Heart right ventricle (tissue), 16 donors: ENCODE measurements at regions not wholly inside any gene's neighbourhood (a gene's known extent, or its start where the extent isn't known, plus 50 kb on each side); places are given as distances from the start of the nearest gene placed in this dataset.

Experiments
- ATAC-seq, 8 donors: fragments of 200-7000 bp; cut with Tn5 transposase; one replicate each; pipeline ENCODE4 v1.9.1; 2020; ENCODE audit warnings: mild to moderate bottlenecking in 8 of 8, moderate library complexity in 8 of 8, moderate number of reproducible peaks in 1 of 8
- DNase-seq, 2 donors: peaks; one replicate each; pipeline ENCODE4 v3.0.0-alpha.2; 2020
- H3K27ac ChIP-seq, 10 donors: fragments of 200-600 bp; sonication (generic) in 2 of 10; one replicate each; pipeline versions ENCODE4 v1.5.0 to v1.8.0; 2020 to 2022; ENCODE audit warnings: mild to moderate bottlenecking in 3 of 10
- H3K27me3 ChIP-seq, 7 donors: fragments of 200-600 bp; one replicate each; pipeline ENCODE4 v1.8.0; 2021 to 2022; ENCODE audit warnings: mild to moderate bottlenecking in 2 of 7
- H3K36me3 ChIP-seq, 9 donors: fragments of 200-600 bp; sonication (generic) in 1 of 9; one replicate each; pipeline versions ENCODE4 v1.5.0 to v1.8.0; 2020 to 2022; ENCODE audit warnings: mild to moderate bottlenecking in 2 of 9
- H3K4me1 ChIP-seq, 9 donors: fragments of 200-600 bp; sonication (generic) in 1 of 9; one replicate each; pipeline versions ENCODE4 v1.5.0 to v1.8.0; 2020 to 2022; ENCODE audit warnings: mild to moderate bottlenecking in 4 of 9
- H3K4me3 ChIP-seq, 10 donors: fragments of 200-600 bp; sonication (generic) in 2 of 10; one replicate each; pipeline versions ENCODE4 v1.5.0 to v1.8.0; 2020 to 2022; ENCODE audit warnings: mild to moderate bottlenecking in 7 of 10, moderate library complexity in 2 of 10
- H3K9me3 ChIP-seq, 11 donors: fragments of 200-600 bp in 10 of 11; sonication (generic) in 2 of 11; one replicate each; pipeline versions ENCODE4 v1.5.0 to v1.8.0; 2013 to 2022; ENCODE audit warnings: mild to moderate bottlenecking in 2 of 11, control low read depth in 1 of 11, moderate library complexity in 1 of 11
- WGBS, 2 donors: extraction: QIAGEN DNeasy Blood & Tissue Kit; methylation state at CpG; one replicate each; pipeline ENCODE4 v1.1.7; 2013; ENCODE audit warnings: inconsistent platforms in 1 of 2; 5-methylcytosine and 5-hydroxymethylcytosine counted together
- intact Hi-C, 10 donors: fragments of 100-400 bp; cut with DNase I; formaldehyde crosslinking; loops; one replicate each; pipeline versions ENCODE4 v1.11.1 to v1.14.2; 2022
- TF ChIP-seq, protein P1 (sequence below), 9 donors: fragments of 200-600 bp; sonication (generic) in 2 of 9; IDR thresholded peaks; one replicate each; pipeline versions ENCODE4 v1.5.0 to v1.8.0; 2021 to 2022; ENCODE audit warnings: antibody characterized with exemption in 9 of 9, mild to moderate bottlenecking in 5 of 9, moderate library complexity in 1 of 9
- donor health status: Arrhythmogenic right ventricular cardiomyopathy.
- donor health status: ischemic (EF 13 %, LVEDD 7.1; RV severe dilation, severe dysfunction).
- donor health status: healthy with polysubstance abuse.
- donor health status: DM: no; HTN: yes; CAD: no.
- donor health status: DM: no; HTN: no; CAD: no.
- donor health status: ischemic (EF 25% LVEDD 6.9; RV normal size, moderate dysfunction).
- donor health status: ischemic (EF 25% LVEDD 5.7; RV mildly dilated, moderate dysfunction).
- donor health status: healthy.
- donor health status: DM: yes; HTN: yes; CAD: no.
- donor health status: Ischemic cardiomyopathy.
- donor health status: ischemic (EF 35%, LVEDD 5.7; RV mildly dilated, moderate dysfunction).
- donor health status: nonischemic (EF 11% LVEDD 7.7; RV severe dilation, severe dysfunction).
- donor health status: DM: yes; HTN: yes; CAD: no.
- donor health status: PGD.
- donor health status: ischemic (EF 29% LVEDD 5.4; RV normal size, mild dysfunction).
- donor health status: nonischemic (EF 23%, LVEDD 6.1; RV moderate dilation, normal function).

DNA sequence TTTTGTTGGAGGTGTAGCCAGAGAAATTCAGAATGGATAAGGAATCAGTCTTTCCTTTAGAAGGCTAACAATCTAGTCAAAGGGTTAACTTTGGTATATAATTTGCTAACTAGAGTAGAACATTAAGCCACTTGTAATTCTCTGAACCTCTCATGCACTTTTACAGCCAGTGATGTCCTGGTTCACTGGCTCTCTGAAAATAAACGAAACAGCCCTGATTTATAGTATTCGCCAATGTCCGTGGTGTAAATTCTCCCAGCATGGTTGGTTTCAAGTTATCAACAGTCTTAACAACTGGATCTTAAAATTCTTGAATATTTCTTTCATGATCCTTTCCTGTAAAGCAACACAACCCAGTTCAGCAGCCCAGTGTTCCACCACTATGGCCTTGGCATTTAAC, 500.4 kb upstream of the CDIN1 start:
- Histone ChIP-seq H3K4me3 (no peak overlapping the region), H3K9me3 (peaks cover 0 to 41% (median 10%) of the 10 kb centered on the region in 11 donors), H3K27ac (no peak overlapping the region), H3K27me3 (no peaks in the 10 kb centered on the region), H3K4me1 (no peaks in the 10 kb centered on the region), H3K36me3 (no peaks in the 10 kb centered on the region)
- intact Hi-C loops = no loop called here
- TF ChIP-seq, protein P1, sequence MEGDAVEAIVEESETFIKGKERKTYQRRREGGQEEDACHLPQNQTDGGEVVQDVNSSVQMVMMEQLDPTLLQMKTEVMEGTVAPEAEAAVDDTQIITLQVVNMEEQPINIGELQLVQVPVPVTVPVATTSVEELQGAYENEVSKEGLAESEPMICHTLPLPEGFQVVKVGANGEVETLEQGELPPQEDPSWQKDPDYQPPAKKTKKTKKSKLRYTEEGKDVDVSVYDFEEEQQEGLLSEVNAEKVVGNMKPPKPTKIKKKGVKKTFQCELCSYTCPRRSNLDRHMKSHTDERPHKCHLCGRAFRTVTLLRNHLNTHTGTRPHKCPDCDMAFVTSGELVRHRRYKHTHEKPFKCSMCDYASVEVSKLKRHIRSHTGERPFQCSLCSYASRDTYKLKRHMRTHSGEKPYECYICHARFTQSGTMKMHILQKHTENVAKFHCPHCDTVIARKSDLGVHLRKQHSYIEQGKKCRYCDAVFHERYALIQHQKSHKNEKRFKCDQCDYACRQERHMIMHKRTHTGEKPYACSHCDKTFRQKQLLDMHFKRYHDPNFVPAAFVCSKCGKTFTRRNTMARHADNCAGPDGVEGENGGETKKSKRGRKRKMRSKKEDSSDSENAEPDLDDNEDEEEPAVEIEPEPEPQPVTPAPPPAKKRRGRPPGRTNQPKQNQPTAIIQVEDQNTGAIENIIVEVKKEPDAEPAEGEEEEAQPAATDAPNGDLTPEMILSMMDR (IDR thresholded peaks at IDR 0.05) = no peak
- no peak for ATAC-seq
- 63 to 65% methylated on average over 3 of the region's 3 CpGs for WGBS, 2 donors
- no peak for DNase-seq

DNA sequence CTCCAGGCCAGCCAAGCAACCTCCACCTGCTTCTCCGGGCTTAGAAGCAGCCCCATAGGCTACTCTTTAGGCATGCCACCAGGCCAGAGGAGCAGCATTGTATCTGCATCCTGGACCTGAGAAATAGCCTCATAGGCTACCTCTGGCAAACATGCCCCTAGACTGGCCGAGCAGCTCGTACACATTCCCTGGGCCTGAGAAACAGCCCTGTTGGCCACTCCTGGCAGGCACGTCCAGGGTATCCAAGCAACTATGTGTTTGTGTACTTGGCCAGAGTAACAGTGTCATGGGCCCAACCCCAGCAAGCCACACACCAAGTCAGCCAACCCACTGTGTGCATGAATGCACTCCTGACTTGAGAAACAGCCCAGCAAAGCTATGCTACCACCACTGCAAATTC, 498.7 kb upstream of the CDIN1 start:
- Histone ChIP-seq H3K9me3 (peaks cover 0 to 53% (median 10%) of the 10 kb centered on the region in 11 donors), H3K27me3 (no peaks in the 10 kb centered on the region), H3K4me1 (no peaks in the 10 kb centered on the region), H3K27ac (no peak overlapping the region), H3K36me3 (no peaks in the 10 kb centered on the region), H3K4me3 (no peak overlapping the region)
- DNase-seq (peak; percentile 16 to 32), ATAC-seq (peak in 7 of 8 donors; percentile 38 to 99 (median 77))
- WGBS, 2 donors = 41 to 42% methylated on average over 4 of the region's 4 CpGs
- intact Hi-C loops = no loop called here
- TF ChIP-seq, protein P1 (IDR thresholded peaks at IDR 0.05) = no peak

DNA sequence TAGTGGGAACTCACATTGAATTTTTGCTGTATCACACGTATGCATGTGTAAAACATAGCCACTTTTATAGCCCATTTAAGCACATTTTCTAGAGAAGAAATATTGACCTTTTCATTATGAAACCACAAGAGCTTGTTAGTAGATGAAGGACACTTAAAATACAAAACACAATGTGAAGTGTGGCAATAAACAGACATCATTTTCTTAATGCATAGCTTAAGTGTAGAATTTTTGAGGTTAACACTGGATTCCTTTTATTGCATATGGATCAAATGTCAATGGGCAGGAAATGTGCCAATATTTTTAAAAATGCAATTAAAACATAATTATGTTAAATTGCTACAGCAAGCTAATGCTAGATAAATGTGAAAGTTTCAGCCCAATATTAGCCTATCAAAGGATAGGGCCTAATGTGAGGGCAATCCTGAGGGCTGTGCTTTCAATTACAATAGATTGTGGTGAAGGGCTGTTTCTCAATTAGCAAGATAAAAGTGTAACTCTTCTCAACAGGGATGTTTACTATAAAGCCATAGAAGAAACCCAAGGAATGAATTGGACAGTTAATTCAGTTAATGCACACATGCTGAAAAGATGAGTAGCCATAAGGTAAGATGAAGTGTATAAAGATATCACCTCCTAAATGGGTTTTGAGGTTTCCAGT, 489.0 kb upstream of the CDIN1 start:
- H3K36me3 ChIP-seq = no peaks in the 10 kb centered on the region
- H3K27me3 ChIP-seq = no peaks in the 10 kb centered on the region
- no peak for DNase-seq
- TF ChIP-seq, protein P1 (IDR thresholded peaks at IDR 0.05) = no peak
- no peak overlapping the region for H3K4me3 ChIP-seq
- intact Hi-C loops = no loop called here
- no peak overlapping the region for H3K27ac ChIP-seq
- peaks cover 0 to 20% (median 4%) of the 10 kb centered on the region in 11 donors for H3K9me3 ChIP-seq
- no peak for ATAC-seq
- WGBS, 2 donors = 82 to 96% methylated on average over 1 of the region's 1 CpG
- H3K4me1 ChIP-seq = no peaks in the 10 kb centered on the region

DNA sequence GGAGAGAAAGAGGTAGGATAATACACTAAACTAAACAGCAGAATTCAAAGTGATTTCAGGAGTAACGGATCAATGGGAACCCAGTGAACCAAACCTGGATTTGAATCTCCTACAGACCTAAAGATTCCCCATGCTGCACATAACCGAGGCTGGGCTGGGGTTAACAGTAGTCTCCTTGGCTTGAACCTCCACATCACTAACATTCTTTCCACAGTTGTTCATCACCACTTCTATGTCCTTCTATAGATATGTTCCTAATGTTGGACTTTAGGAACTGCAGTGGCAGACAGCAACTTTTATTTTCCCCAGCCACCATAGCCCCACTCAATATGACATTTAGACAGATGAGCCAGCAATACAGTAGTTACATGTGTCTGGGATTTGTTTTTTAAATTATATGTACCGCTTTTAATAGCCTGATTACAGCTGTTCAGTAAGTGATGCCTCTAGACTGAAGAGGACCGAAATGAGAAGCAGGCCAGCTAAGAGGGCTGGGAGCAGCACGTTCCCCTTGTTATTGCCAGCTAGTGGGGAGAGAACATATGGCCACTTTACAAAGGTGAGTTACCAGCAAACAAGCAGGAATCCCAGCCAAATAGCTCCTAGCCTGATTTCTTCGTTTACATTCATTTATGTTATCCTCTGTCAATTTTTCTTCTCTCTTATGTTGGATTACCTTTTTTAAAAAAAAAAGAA, 472.6 kb upstream of the CDIN1 start:
- TF ChIP-seq, protein P1 (IDR thresholded peaks at IDR 0.05) = no peak
- WGBS, 2 donors = 51 to 53% methylated on average over 6 of the region's 6 CpGs
- DNase-seq (peak in 1 of 2 donors; percentile 33), ATAC-seq (peak; percentile 51 to 97 (median 87))
- intact Hi-C loops = no loop called here
- no peaks in the 10 kb centered on the region for H3K36me3 ChIP-seq
- H3K27ac ChIP-seq = peak overlapping the region in 7 of 10 donors; percentile 10 to 86 (median 73)
- H3K4me1 ChIP-seq = peaks cover 0 to 33% (median 0%) of the 10 kb centered on the region in 9 donors
- peak overlapping the region in 5 of 10 donors; percentile 9 to 43 (median 23) for H3K4me3 ChIP-seq
- H3K9me3 ChIP-seq = no peaks in the 10 kb centered on the region
- no peaks in the 10 kb centered on the region for H3K27me3 ChIP-seq
